PC-9 (cell line): ENCODE measurements at regions not wholly inside any gene's neighbourhood (a gene's known extent, or its start where the extent isn't known, plus 50 kb on each side); places are given as distances from the start of the nearest gene placed in this dataset.

ENCODE experiments used
- CTCF ChIP-seq: fragments of 200-600 bp; sonication (generic); conservative IDR thresholded peaks from 2 replicates; pipeline ENCODE4 v1.6.1; 2017; ENCODE audit warnings: mixed run types, antibody characterized with exemption, mild to moderate bottlenecking, moderate library complexity
- EZH2 ChIP-seq: fragments of 200-600 bp; sonication (generic); IDR thresholded peaks from 2 replicates; pipeline ENCODE4 v1.8.0; 2017; ENCODE audit warnings: antibody characterized with exemption, low read depth

- TF ChIP-seq EZH2: no peak
- no peak for TF ChIP-seq CTCF
These were observed 1955.2 kb downstream of the TP53TG3F start for GRCh38 chr16:35414563-35414962.
